ENCODE measurements at regions not wholly inside any gene's neighbourhood (a gene's known extent, or its start where the extent isn't known, plus 50 kb on each side); places are given as distances from the start of the nearest gene placed in this dataset.

DNA sequence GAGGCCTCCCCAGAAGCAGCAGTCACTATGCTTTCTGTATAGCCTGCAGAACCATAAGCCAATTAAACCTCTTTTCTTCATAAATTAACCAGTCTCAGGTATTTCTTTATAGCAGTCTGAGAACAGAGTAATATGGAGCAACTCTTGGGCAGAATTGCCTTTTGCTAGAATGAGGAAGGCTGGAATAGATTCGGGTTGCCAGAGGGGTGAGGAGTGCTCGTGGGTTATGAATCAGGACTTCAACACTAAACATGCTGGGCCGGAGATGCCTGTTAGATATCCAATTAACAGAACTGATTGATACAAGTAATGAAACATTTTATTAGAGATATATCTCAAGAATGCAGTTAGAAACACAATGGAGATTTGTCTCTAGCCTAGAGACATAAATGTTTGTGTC, 140.9 kb upstream of the MAP3K1 start:
- Histone ChIP-seq H3K27ac (ENCODE audit: low read depth, low read length) (no peak overlapping the region), H3K9me3 (ENCODE audit: low read depth, low read length) (no peaks in the 10 kb centered on the region), H3K79me2 (ENCODE audit: insufficient read depth, low read length) (no peaks in the 10 kb centered on the region), H3K36me3 (ENCODE audit: insufficient read depth, low read length) (no peaks in the 10 kb centered on the region), H3K4me2 (ENCODE audit: insufficient read depth, low read length) (no peak overlapping the region), H2AFZ (ENCODE audit: low read length) (no peak overlapping the region), H3K4me3 (ENCODE audit: insufficient read depth, low read length) (no peak overlapping the region), H3K4me1 (ENCODE audit: insufficient read depth, low read length) (no peaks in the 10 kb centered on the region), H3K27me3 (ENCODE audit: insufficient read depth, low read length) (no peaks in the 10 kb centered on the region), H4K20me1 (ENCODE audit: insufficient read depth, low read length) (no peaks in the 10 kb centered on the region)
- TF ChIP-seq CTCF (IDR thresholded peaks at IDR 0.05; ENCODE audit: extremely low read depth, low read depth, low read length) = no peak
- DNase-seq (ENCODE audit: insufficient read length, low spot score, missing footprints) = no peak

GRCh38 chr5:56673171-56673570, 142.2 kb upstream of the MAP3K1 start:
- Histone ChIP-seq H3K27ac (ENCODE audit: low read depth, low read length) (no peak overlapping the region), H2AFZ (ENCODE audit: low read length) (no peak overlapping the region), H3K27me3 (ENCODE audit: insufficient read depth, low read length) (no peaks in the 10 kb centered on the region), H4K20me1 (ENCODE audit: insufficient read depth, low read length) (no peaks in the 10 kb centered on the region), H3K4me2 (ENCODE audit: insufficient read depth, low read length) (no peak overlapping the region), H3K9me3 (ENCODE audit: low read depth, low read length) (no peaks in the 10 kb centered on the region), H3K36me3 (ENCODE audit: insufficient read depth, low read length) (no peaks in the 10 kb centered on the region), H3K4me1 (ENCODE audit: insufficient read depth, low read length) (no peaks in the 10 kb centered on the region), H3K4me3 (ENCODE audit: insufficient read depth, low read length) (no peak overlapping the region), H3K79me2 (ENCODE audit: insufficient read depth, low read length) (no peaks in the 10 kb centered on the region)
- no peak for DNase-seq (ENCODE audit: insufficient read length, low spot score, missing footprints)
- no peak for TF ChIP-seq CTCF (IDR thresholded peaks at IDR 0.05; ENCODE audit: extremely low read depth, low read depth, low read length)

GRCh38 chr5:56671571-56671970, 143.8 kb upstream of the MAP3K1 start:
- Histone ChIP-seq H4K20me1 (ENCODE audit: insufficient read depth, low read length) (no peaks in the 10 kb centered on the region), H3K79me2 (ENCODE audit: insufficient read depth, low read length) (no peaks in the 10 kb centered on the region), H3K27ac (ENCODE audit: low read depth, low read length) (no peak overlapping the region), H3K27me3 (ENCODE audit: insufficient read depth, low read length) (no peaks in the 10 kb centered on the region), H3K36me3 (ENCODE audit: insufficient read depth, low read length) (no peaks in the 10 kb centered on the region), H3K4me3 (ENCODE audit: insufficient read depth, low read length) (no peak overlapping the region), H3K4me2 (ENCODE audit: insufficient read depth, low read length) (no peak overlapping the region), H2AFZ (ENCODE audit: low read length) (no peak overlapping the region), H3K4me1 (ENCODE audit: insufficient read depth, low read length) (no peaks in the 10 kb centered on the region), H3K9me3 (ENCODE audit: low read depth, low read length) (no peaks in the 10 kb centered on the region)
- TF ChIP-seq CTCF (IDR thresholded peaks at IDR 0.05; ENCODE audit: extremely low read depth, low read depth, low read length) = no peak
- no peak for DNase-seq (ENCODE audit: insufficient read length, low spot score, missing footprints)

DNA sequence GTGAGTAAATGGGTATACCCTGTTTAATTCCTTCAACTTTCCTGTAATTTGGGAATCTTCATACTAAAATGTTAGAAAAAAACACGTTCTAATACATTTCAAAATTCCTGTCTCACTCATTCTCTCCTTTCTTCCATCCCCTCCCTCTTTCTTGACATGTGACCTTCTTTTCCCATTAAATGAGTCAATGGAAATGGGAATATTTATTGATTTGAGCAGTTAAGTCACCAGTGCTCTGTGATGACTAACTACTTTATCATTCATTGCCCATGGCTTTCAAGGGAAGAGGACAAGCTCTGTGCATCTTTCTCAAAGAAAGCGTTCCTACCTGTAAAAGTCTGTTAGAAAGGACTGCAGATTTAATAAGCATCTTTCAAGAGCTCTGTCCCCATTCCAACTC, 144.4 kb upstream of the MAP3K1 start:
- Histone ChIP-seq H3K27me3 (ENCODE audit: insufficient read depth, low read length) (no peaks in the 10 kb centered on the region), H3K36me3 (ENCODE audit: insufficient read depth, low read length) (no peaks in the 10 kb centered on the region), H3K79me2 (ENCODE audit: insufficient read depth, low read length) (no peaks in the 10 kb centered on the region), H3K4me2 (ENCODE audit: insufficient read depth, low read length) (no peak overlapping the region), H2AFZ (ENCODE audit: low read length) (no peak overlapping the region), H3K4me3 (ENCODE audit: insufficient read depth, low read length) (no peak overlapping the region), H3K4me1 (ENCODE audit: insufficient read depth, low read length) (no peaks in the 10 kb centered on the region), H3K27ac (ENCODE audit: low read depth, low read length) (no peak overlapping the region), H4K20me1 (ENCODE audit: insufficient read depth, low read length) (no peaks in the 10 kb centered on the region), H3K9me3 (ENCODE audit: low read depth, low read length) (no peaks in the 10 kb centered on the region)
- no peak for TF ChIP-seq CTCF (IDR thresholded peaks at IDR 0.05; ENCODE audit: extremely low read depth, low read depth, low read length)
- no peak for DNase-seq (ENCODE audit: insufficient read length, low spot score, missing footprints)

Data from osteoblast (primary cell).